HG02852 (cell line): ENCODE measurements at regions not wholly inside any gene's neighbourhood (a gene's known extent, or its start where the extent isn't known, plus 50 kb on each side); places are given as distances from the start of the nearest gene placed in this dataset.

Experiments
- ATAC-seq: cut with Tn5 transposase; IDR thresholded peaks from one replicate; pipeline ENCODE4 v1.9.1; 2021; ENCODE audit warnings: mild to moderate bottlenecking, moderate library complexity; ENCODE audit not compliant: unreplicated experiment

DNA sequence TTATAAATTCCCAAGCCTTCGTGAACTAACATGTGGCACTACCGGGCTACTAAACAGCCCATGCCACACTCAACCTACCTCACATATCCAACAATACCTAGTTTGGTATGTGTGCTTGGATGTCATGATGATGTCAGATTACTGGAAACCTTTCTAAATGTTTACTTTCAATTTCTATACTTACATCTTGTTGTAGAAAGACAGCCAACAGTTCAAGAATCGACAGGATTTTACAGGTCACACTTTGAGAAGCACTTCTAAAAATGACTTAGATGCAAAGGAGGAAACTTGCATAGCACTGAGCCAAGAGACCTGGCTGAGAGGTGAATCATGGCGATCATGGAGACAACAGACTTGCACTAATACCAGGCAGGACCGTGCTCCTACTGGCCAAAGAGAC is 209.9 kb downstream of the COL4A1 start:
- ATAC-seq, result no peak

DNA sequence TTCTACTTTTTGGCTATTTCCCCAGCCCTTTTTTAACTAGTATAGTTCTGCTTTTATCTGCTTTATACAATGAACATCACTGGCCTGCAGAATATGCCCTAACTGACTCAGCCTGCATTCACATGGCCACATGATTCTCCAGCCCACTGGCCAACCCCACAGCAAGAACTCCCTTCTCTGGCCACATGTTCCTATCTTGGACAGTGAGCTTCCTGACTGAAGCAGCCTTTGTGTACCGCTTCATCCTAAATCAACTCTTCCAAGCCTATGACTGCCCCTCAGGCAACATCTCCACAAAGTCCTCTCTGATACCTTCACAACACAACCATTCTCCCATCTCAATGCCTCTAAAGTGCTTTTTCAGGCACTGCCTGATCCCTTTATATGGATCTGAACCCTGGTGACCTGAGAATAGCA is 214.1 kb downstream of the COL4A1 start:
- no peak for ATAC-seq

DNA sequence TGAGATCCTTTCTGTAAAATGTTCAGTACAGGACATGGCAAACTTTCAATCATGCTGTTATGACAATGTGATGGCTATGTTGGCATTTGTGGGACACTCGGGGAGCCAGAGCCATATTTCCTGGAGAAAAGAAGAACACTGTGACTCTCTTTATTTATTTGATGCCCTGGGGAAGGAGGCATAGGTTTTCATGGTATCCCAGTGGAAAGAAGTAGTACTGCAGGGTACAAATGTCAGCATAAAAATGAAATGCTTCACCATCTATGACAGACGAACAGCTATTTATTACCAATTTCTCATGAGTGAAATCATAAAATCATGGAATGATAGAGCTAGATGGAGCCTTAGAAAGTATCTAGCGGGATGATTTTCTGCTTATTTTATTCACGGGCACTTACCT is 217.1 kb downstream of the COL4A1 start:
- ATAC-seq, result no peak

DNA sequence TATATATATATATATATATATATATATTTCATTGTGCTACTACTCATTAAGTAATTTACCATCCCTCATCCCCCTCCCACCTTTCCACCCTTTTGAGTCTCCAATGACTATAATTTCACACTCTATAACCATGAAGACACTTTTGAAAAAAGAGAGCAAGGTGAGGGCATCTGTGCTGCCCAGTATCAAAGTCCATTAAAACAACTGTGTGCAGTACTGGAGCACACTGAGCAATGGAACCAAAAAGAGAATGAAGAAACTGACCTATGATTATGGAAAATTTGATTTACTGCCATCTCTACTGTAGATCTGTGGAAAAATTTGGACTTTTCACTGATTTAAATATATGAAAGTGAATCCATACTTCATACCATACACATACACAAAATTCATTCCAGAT is 217.9 kb downstream of the COL4A1 start:
- ATAC-seq, result no peak

DNA sequence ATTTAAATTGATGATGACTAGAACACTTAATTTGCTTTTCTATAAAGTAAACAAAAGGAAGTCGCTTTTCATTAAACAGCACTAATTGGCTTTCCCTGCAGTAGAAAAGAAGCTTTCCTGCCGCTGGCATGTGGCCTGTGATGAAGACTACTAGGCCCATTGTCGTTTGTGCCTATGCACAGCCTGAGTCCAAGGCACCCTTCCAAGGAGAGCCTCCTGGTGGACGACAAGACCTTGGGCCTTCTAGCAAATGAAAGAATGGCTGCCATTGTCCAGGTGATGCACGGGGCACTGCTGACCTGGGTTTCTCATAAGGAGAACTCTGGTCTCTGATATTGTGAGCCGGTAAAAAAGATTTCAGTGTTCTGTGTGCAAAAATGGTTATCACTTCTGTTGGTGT is 233.0 kb downstream of the COL4A1 start:
- ATAC-seq, result no peak

DNA sequence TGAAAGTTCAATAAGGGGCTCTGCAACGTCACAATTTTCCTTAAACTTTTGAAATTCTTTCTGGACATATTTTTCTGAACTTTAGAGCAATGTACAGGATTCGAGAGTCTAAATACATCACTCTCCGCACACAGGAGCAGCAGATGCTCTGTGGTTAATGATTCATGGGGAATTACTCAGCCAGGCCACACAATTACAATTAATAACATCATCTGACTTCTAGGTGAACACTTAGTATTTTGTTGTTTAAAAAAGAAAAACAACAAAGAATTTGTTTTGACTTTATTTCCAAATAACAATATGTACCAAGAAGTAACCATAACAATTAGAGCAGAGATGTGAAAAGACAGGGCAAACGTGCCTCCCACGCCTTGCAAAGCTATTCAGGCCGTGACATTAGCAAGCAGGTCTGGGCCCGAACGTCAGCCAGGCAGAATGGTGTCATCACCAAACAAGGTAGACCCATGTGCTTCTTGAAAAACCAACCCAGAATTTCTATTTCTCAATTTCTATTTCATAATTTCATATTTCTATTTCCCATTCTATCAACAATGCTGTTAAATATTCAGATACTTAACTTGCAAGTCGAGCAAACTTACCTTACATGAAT is 236.3 kb downstream of the COL4A1 start:
- no peak for ATAC-seq

DNA sequence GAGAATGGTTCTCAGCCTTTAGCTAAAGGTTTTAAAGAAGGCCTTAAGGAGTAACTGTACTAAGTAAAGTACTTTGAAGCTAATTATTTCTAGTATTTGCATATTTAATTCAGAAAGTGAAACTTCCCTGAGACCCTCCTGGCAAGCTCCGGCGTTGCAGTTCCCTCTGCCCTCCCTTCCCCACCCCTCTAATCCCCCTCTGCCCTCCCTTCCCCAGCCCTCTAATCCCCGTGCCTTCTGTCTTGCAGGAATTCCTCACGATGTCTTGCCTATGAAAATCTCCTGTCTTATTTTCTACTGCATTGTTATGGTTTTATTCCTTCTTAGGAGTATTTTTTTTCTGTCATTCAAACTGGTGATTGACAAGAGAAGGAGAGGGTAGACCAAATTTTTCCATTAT is 236.9 kb downstream of the COL4A1 start:
- ATAC-seq, result no peak

DNA sequence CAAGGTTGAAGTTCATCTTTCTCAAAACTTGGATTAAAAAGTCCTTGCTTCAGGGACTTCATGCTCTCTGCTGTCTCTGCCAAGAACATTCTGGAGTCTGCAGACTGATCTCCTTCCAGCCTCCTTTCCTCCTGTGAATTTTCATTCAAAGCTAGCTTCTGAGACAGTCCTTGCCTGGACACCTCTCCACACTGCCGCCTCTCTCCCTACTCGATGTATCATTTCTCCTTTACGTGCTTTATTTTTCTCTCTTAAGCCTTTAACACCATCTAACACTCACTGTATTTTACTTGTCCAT is 238.8 kb downstream of the COL4A1 start:
- no peak for ATAC-seq

DNA sequence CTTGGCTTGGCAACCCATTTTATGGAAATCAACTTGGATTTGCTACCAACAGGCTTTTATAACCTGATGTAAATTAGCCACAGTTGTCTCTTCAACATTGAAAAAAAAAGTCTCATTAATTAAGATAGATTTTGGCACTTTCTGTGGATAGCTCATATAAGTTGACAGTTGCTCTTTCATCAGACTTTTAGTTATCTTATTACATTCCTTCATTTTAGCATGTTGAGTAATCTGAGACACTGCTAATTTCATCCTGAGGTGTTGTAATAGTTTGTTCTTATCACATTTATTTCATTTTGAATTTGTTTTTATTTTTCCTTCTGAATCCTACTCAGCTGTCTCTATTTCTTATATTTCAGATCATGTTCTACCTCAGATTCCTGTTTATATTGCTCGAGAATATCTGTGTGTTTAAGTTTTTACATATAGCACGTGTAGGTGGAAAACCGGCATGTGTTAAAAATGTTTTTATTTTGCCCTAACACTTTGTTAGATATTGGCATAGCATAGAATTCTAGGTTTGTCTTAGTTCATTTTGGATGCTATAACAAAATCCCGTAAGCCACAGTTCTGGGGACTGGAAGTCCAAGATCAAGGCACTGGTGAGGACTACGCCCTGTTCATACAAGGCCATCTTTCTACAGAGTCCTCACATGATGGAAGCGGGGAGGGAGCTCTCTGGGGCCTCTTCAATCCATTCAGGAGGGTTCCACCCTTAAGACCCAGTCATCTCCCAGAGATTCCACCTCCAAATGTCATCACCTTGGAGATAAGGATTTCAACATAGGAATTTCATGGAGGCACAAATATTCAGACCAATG is 239.4 kb downstream of the COL4A1 start:
- no peak for ATAC-seq

DNA sequence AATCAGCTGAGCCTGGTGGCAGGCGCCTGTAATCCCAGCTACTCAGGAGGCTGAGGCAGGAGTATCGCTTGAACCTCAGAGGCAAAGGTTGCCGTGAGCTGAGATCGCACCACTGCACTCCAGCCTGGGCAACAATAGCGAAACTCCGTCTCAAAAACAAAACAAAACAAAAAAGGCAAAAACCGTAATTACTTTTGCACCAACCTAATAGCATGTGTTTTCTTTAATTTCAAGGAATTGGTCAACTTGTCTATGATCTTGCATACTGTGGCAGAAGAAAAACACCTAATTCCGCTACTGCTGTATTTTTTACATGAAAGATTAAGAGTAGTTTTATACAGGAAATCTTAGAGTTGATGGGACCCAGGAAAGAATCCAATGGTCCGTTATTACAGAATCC is 241.2 kb downstream of the COL4A1 start:
- no peak for ATAC-seq

DNA sequence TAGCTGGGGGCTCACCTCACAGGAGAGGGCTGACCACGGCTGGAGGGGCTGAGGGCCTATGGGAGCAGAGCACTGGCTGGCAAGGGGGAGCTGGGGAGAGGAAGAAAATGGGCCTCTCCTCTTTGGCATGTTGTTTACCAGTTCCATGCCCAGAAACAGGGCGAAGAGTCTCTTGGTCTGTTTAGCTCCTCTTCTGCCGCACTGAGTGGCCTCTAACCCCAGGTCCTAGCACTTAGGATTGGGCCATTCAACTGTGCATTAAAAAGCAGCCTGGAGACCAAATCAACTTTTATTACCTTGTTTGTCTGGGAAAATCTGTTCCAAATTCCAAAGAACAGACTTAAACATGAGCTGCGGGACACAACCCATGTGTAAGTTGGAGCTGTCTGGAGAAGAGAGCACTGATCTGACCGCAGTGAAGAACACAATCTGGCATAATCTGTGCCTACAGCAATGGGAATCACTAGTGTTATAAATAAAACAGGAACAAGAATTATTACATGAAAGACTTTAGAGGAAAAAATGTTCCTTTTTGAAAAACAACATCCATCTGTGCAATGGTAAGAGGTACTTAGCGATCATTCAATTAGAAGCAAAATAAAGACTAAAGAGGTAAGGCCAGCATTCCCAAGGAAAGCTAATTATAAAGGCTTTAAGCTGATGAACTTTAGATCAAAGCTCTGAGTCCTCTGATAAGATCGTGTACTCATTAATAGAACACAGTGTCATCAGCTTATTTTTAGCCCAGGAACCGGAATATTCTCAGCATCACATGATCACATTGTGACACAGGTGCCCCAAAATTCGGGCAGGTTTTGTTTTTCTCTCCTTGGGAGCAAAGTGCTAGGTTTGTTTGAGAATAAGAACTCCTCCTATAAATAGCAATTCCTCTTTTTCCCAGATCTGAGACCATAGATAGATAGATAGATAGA is 243.2 kb downstream of the COL4A1 start:
- ATAC-seq, result no peak

DNA sequence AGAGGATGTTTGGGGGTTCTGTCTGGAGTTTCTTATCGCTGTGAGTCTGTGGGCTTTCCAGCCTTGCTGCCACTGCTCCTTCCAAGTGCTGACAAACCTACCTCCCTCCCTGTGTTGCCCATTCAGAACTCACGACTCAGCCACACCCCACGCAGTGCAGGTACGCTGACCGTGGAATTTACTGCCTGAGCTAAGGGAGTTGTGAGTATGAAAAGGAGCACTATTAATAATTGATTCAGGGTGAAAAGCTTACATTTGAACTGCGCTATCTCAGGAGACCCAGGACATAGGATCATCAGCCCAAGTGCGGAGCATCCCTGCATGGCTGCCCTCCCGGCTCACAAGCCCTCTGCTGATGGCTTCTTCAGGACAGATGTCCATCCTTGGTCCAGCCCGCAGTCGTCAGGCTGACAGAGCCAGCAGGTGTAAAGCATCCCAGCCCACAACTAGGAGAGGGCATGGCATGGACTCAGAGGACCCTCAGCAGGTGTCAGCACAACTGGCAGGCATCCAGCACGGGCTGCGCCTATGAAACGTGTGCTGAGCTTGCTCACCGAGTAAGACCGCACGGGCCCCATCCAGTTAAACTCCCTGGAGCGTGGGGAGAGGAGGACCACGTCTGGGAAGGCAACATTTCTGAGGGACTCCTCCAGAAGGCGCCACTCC is 244.0 kb downstream of the COL4A1 start:
- no peak for ATAC-seq

DNA sequence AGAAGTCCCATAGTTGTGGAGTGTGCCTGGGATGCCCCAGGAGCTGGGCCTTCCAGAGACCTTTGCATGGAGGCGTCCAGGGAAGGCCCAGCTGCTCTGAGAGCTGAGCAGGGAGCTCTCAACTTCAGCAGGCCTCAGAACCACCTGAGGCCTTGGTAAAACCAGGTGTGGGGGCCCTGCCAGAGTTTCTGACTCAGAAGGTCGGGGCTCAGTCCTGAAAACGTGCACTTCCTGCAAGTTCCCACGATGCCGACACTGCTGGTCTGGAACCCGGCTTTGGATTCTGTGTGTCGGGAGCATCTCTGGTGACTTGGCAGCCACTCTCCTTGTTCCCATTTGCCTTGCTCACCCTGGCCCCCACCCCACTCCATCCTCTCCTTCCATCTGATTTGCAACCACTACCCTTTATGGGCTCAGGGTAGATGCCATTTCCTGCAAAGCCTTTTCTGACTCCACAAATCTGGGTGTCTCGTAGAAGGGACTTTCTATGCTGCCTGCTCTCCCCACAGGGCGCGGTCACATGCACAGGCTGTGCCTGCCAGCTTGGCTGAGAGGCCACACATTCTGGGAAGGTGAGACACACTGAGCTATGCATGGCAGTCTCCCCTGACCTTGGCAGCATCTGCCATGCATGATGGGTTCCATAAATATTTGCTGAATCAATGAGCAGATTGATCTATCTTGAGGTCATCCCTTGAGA is 244.7 kb downstream of the COL4A1 start:
- no peak for ATAC-seq

DNA sequence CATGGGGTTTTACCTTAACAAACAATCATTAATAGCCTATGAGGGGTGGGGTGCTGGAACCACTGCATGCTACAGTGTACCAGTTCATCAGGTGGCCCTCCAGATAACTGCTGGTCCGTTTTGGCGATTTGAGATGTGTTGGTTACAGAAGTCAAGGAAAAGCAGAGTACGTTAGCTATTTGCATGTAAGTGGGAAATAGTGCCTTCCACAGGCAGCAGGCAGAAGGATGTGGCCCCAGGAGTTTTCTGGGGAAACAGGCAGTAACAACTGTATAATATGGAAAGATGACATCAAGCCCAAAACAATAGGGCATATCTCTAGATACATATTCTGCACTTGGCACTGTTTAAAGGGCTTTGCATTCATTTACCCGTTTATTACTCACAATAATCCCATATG is 245.7 kb downstream of the COL4A1 start:
- no peak for ATAC-seq

DNA sequence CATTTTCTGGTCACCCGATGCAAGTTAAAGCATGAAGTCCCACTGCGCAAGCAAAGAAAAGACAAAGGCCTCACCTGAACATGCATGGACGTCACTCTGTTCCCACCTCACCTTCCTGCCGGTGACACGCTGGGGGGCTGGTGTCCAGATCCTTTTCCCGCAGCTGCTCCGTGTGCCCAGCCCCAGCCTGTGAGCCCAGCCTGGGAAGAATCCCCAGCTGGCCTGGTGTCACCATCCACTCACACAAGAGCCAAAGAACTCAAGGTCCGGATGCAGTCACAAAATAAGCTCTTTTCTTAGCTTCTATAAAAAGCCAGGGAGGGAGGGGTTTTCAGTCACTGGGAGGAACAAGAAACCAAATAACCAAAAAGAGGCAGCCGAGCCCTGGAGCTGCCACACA is 249.9 kb downstream of the COL4A1 start:
- ATAC-seq, result no peak

DNA sequence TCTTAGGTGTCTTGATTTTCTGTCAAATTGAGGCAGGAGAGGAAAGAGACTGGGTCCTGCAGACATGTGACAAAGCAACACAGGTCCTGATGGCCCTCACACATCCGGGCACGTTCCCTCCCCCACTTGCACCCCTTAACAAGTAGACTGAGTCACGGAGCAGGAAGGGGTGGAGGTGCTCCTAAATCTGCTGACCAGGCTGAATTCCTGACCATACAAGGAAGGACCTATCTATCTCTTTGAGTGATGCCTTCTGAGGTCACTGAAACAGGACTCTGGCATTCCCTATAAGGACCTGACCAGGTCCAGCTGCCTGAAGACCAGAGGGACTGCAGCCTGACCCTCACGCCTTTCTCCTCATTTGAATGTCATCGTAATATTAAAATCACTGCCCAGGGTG is 250.3 kb downstream of the COL4A1 start:
- ATAC-seq, result no peak

DNA sequence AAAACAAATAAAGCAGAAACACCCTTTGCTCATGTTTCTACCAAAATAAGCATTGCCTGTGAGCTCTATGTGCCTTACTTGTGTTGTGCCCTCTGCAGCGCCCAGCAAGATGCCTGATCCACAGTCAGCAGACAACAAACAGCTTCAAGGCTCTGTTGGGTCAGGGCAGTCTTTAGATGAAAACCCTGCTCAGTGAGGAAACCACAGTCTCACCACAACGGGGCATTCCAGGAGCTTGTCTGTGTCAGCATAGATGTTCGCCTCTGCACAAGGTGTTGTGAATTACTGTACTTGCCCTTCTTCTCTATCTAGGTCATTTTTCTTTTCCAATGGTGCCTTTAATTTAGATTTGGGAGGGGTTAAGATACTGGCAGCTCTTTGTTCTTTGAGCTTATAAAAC is 251.9 kb downstream of the COL4A1 start:
- peak; percentile 82 for ATAC-seq

DNA sequence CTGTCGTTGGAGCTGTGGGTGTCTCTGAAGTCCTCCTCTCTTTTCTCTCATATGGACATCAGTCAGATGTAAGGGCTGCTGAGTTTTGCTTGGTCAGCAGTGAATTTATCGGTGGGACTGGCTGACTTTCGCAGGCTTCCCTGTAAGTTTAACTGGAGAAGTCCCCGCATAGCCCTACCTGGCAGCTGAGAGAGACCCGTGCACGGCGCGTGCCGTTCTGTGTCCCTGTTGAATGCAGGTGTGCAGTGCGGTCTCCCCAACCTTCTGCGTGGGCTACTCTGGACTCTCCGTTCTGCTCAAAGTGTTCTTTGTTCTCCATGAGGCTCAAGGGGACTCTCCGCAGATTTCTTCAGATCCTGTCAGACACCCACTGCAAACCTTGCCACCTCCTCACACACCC is 252.9 kb downstream of the COL4A1 start:
- ATAC-seq, result no peak

DNA sequence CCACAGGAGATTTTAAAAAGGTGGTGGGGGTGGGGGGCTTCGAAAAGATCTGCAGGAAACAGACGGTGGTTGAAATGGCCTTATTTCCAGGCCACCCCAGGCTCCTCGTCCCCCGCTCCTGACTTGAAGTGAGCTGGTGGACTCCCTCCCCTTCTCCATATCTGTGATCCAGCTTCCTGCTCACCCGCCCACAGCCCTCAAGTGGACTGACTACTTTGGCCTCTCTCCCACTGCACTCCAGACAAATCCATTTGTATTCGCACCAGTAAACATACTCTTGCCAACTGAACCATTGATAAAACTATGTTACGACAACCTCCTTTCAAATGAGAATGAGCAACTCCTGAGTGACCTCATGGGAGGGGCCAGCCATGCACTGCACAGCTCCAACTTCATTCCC is 259.5 kb downstream of the COL4A1 start:
- ATAC-seq, result no peak

DNA sequence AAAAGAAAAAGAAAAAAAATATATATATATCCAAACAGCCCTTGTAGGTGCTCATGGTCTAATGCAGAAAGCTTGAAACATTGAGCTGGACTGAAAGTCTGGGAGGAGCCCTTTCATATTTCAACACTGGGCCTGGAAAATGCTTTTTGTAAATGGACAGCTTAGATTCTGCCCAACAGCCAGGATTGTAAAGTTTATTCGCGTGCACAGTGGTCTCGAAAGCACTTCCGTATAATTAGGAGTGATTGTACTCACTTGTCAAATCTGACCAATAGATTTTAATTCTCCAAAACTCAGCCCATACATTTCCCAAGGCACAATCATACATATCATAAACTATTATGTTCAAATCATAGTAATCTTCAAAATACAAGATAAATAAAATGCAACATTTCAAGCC is 260.1 kb downstream of the COL4A1 start:
- ATAC-seq, result no peak

DNA sequence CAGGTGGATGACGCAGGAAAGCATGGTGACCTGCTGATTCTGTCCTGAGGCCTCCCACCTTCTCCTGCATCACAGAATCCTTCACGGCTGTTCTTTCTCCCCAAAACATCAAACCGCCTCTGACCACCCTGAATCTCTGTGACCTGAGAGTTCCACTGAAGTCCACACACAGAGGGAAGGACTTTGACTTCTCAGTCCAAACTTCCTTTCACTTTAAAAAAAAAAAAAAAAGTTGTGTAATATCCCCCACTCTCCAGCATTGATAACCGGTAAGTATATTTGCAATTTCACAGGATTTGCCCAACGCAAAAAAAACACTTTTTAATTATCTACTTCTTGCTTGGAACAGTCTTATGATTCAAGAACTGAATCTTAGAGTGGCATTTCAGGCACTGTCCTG is 259.5 kb upstream of the IRS2 start:
- no peak for ATAC-seq
